Thymus (tissue), 11 donors: ENCODE measurements at regions not wholly inside any gene's neighbourhood (a gene's known extent, or its start where the extent isn't known, plus 50 kb on each side); places are given as distances from the start of the nearest gene placed in this dataset.
A peak's percentile ranks its signal among the peaks of the same experiment; 100 is the strongest.

ENCODE experiments used
- DNase-seq, 9 donors: peaks; one replicate each; pipeline ENCODE4 v3.0.0-alpha.2; 2013; ENCODE audit warnings: low spot score in 9 of 9, low read depth in 6 of 9, missing footprints in 1 of 9
- H3K27ac ChIP-seq, 2 donors: one replicate each; pipeline ENCODE4 v1.5.1; 2013; ENCODE audit warnings: control low read depth in 1 of 2, low read depth in 1 of 2, low read length in 1 of 2, mild to moderate bottlenecking in 1 of 2, moderate library complexity in 1 of 2
- H3K27me3 ChIP-seq, 2 donors: one replicate each; pipeline ENCODE4 v1.5.1; 2013; ENCODE audit warnings: low read length in 1 of 2; ENCODE audit not compliant: control insufficient read depth in 2 of 2, insufficient read depth in 1 of 2
- H3K36me3 ChIP-seq, 2 donors: one replicate each; pipeline ENCODE4 v1.5.1; 2013; ENCODE audit warnings: low read length in 1 of 2, mild to moderate bottlenecking in 1 of 2, moderate library complexity in 1 of 2; ENCODE audit not compliant: control insufficient read depth in 2 of 2, insufficient read depth in 2 of 2
- H3K4me1 ChIP-seq, 2 donors: one replicate each; pipeline ENCODE4 v1.5.1; 2013; ENCODE audit warnings: low read length in 2 of 2; ENCODE audit not compliant: control insufficient read depth in 2 of 2, insufficient read depth in 2 of 2
- H3K4me3 ChIP-seq, 2 donors: one replicate each; pipeline ENCODE4 v1.5.1; 2013; ENCODE audit warnings: low read length in 2 of 2, control low read depth in 1 of 2, mild to moderate bottlenecking in 1 of 2
- H3K9me3 ChIP-seq, 2 donors: one replicate each; pipeline ENCODE4 v1.5.1; 2013; ENCODE audit warnings: low read length in 1 of 2, mild to moderate bottlenecking in 1 of 2; ENCODE audit not compliant: control insufficient read depth in 2 of 2, insufficient read depth in 1 of 2
- WGBS: extraction: QIAGEN DNeasy Blood & Tissue Kit; methylation state at CpG from one replicate; pipeline ENCODE4 v1.1.7; 2013; 5-methylcytosine and 5-hydroxymethylcytosine counted together
- donor health status: healthy.

DNA sequence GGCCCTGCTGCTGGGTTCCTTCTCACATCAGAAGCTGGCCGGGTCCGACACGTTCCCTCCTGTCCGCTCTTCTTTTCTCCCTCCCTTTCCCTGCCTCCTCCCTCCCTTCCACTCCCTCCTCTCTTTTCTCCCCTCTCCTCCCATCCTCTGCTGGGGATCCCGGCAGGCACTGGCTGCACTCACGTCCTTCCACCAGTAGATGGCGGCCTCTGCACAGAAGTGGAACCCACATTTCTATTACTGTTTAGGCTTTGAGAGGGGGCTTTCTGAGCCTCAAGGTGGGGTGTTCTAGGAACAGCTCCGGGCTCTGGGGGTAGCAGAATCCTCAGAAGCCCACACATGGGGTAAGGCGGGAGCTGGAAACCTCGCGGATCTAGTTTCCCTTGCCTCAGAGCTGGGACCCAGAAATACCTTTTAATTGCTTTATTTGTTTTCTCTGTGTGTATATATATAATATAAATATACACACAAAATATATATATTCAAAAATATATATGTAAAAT is 294.2 kb downstream of the ZNF536 start:
- Histone ChIP-seq H3K27me3 (peaks cover 0 to 14% of the 10 kb centered on the region in 2 donors), H3K9me3 (no peaks in the 10 kb centered on the region), H3K27ac (no peak overlapping the region), H3K36me3 (no peaks in the 10 kb centered on the region), H3K4me3 (no peak overlapping the region), H3K4me1 (no peaks in the 10 kb centered on the region)
- WGBS = 7% methylated on average over 11 of the region's 11 CpGs
- peak in 3 of 9 donors; percentile 12 to 23 (median 22) for DNase-seq

DNA sequence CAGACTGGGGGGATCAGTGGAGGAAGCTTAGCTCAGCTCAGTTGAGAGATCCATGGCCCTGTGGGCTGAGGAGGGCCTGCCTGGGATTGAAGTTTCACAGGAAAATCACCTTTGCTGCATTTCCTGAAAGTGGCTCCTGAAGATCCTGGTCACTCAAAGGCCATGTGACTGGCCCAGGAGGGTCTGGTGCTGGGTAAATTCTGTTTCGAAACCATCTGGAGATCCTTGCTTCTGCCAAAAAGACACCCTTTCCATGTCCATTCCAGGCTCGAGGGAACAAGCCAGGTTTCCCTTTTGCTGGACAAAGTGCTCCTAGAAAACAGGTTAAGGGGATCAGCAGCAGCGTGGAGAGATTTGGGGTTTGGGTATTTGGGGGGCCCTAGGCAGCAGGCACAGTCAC is 293.3 kb downstream of the ZNF536 start:
- H3K27me3 ChIP-seq = peaks cover 0 to 14% of the 10 kb centered on the region in 2 donors
- WGBS = 90% methylated on average over 3 of the region's 3 CpGs
- H3K4me3 ChIP-seq = no peak overlapping the region
- no peaks in the 10 kb centered on the region for H3K36me3 ChIP-seq
- H3K9me3 ChIP-seq = no peaks in the 10 kb centered on the region
- DNase-seq = no peak
- no peak overlapping the region for H3K27ac ChIP-seq
- H3K4me1 ChIP-seq = no peaks in the 10 kb centered on the region

GRCh38 chr19:30663611-30664174 is 291.5 kb downstream of the ZNF536 start:
- no peak overlapping the region for H3K4me3 ChIP-seq
- no peaks in the 10 kb centered on the region for H3K4me1 ChIP-seq
- 94% methylated on average over 2 of the region's 2 CpGs for WGBS
- H3K27me3 ChIP-seq = peaks cover 0 to 4% of the 10 kb centered on the region in 2 donors
- no peak overlapping the region for H3K27ac ChIP-seq
- H3K36me3 ChIP-seq = no peaks in the 10 kb centered on the region
- no peak for DNase-seq
- H3K9me3 ChIP-seq = no peaks in the 10 kb centered on the region

GRCh38 chr19:30662211-30662861 is 290.2 kb downstream of the ZNF536 start:
- DNase-seq = no peak
- H3K4me3 ChIP-seq = no peak overlapping the region
- H3K4me1 ChIP-seq = no peaks in the 10 kb centered on the region
- 64% methylated on average over 10 of the region's 10 CpGs for WGBS
- H3K27me3 ChIP-seq = no peaks in the 10 kb centered on the region
- H3K36me3 ChIP-seq = no peaks in the 10 kb centered on the region
- no peak overlapping the region for H3K27ac ChIP-seq
- H3K9me3 ChIP-seq = no peaks in the 10 kb centered on the region

DNA sequence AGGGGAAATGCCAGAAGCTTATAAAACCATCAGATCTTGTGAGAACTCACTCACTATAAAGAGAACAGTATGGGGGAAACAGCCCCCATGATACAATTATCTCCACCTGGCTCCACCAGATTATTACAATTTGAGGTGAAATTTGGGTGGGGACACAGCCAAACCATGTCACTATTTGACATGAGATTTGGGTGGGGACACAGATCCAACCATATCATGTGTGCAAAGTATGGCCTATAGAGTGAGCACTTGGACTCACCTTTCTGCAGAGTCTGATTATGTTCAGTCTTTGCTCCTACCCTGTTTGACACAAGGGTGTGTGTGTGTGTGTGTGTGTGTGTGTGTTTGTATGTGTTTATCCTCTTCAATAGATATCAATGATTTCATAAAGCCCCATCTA is 287.5 kb downstream of the ZNF536 start:
- Histone ChIP-seq H3K27me3 (no peaks in the 10 kb centered on the region), H3K27ac (no peak overlapping the region), H3K9me3 (no peaks in the 10 kb centered on the region), H3K4me1 (no peaks in the 10 kb centered on the region), H3K4me3 (no peak overlapping the region), H3K36me3 (no peaks in the 10 kb centered on the region)
- no peak for DNase-seq

GRCh38 chr19:30656520-30657100 is 284.4 kb downstream of the ZNF536 start:
- DNase-seq = no peak
- 86% methylated on average over 10 of the region's 10 CpGs for WGBS
- no peaks in the 10 kb centered on the region for H3K9me3 ChIP-seq
- H3K27ac ChIP-seq = no peak overlapping the region
- no peak overlapping the region for H3K4me3 ChIP-seq
- H3K36me3 ChIP-seq = no peaks in the 10 kb centered on the region
- no peaks in the 10 kb centered on the region for H3K27me3 ChIP-seq
- H3K4me1 ChIP-seq = no peaks in the 10 kb centered on the region

- H3K4me1 ChIP-seq = no peaks in the 10 kb centered on the region
- whole genome bisulfite sequencing = 91% methylated on average over 13 of the region's 13 CpGs
- H3K4me3 ChIP-seq = no peak overlapping the region
- H3K27ac ChIP-seq = no peak overlapping the region
- DNase-seq = no peak
- no peaks in the 10 kb centered on the region for H3K9me3 ChIP-seq
- no peaks in the 10 kb centered on the region for H3K36me3 ChIP-seq
- H3K27me3 ChIP-seq = no peaks in the 10 kb centered on the region
These were observed 281.6 kb downstream of the ZNF536 start for GRCh38 chr19:30653646-30654386.

GRCh38 chr19:30652751-30653150 is 280.6 kb downstream of the ZNF536 start:
- Histone ChIP-seq H3K4me1 (no peaks in the 10 kb centered on the region), H3K27me3 (peaks cover 0 to 7% of the 10 kb centered on the region in 2 donors), H3K27ac (no peak overlapping the region), H3K36me3 (no peaks in the 10 kb centered on the region), H3K9me3 (no peaks in the 10 kb centered on the region), H3K4me3 (no peak overlapping the region)
- 96% methylated on average over 10 of the region's 10 CpGs for WGBS
- DNase-seq = no peak

DNA sequence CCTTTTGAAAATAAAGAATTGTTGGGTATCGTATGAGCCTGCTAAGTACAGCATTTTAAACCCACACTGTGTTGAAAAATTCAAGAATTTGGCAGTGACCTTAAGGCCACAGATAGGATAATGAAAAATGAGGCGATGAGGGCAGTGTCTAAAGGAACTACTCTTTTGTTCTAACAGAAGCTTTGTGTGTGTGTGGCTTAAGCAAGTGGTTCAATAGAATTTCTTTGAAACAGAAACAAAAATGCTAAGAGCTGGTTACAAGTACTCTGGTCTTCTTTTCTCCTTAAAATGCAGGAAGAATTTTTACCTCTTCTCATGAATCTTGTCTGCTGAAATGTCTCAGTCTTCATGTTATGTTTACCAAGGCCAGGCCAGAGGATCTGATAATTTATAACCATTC is 279.5 kb downstream of the ZNF536 start:
- Histone ChIP-seq H3K9me3 (no peaks in the 10 kb centered on the region), H3K36me3 (no peaks in the 10 kb centered on the region), H3K4me1 (no peaks in the 10 kb centered on the region), H3K4me3 (no peak overlapping the region), H3K27ac (no peak overlapping the region), H3K27me3 (peaks cover 0 to 7% of the 10 kb centered on the region in 2 donors)
- WGBS = 93% methylated on average over 2 of the region's 2 CpGs
- no peak for DNase-seq
